ENCODE measurements at regions not wholly inside any gene's neighbourhood (a gene's known extent, or its start where the extent isn't known, plus 50 kb on each side); places are given as distances from the start of the nearest gene placed in this dataset.

DNA sequence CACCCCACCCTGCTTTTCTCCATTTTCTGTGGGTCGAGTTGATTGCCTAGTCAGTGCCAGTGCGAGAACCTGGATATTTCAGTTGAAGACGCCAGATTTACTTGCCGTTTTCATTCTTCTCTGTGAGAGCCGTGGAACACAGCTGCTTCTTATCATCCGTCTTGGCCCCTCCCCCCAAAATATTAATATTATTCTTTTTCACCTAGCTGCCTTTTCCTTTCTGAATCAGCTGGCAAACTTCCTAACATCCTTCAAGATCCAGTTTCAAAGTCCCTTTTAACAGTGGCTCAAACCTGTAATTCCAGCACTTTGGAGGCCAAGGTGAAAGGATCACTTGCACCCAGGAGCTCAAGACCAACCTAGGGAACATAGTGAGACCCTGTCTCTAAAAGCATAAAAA is 117.1 kb upstream of the RASA1 start:
- Histone ChIP-seq H3K9me3 (ENCODE audit: low read length) (no peaks in the 10 kb centered on the region), H3K9ac (ENCODE audit: low read length) (no peak overlapping the region), H2AFZ (ENCODE audit: low read length) (no peak overlapping the region), H3K36me3 (ENCODE audit: insufficient read depth, low read length) (no peaks in the 10 kb centered on the region), H3K27me3 (ENCODE audit: low read length) (no peaks in the 10 kb centered on the region), H3K27ac (ENCODE audit: low read length) (no peak overlapping the region), H3K4me3 (ENCODE audit: low read length) (no peak overlapping the region), H3K9me2 (replicated peaks; ENCODE audit: insufficient read depth, low read length) (no peaks in the 10 kb centered on the region), H3K4me1 (ENCODE audit: low read length) (no peaks in the 10 kb centered on the region), H3K4me2 (ENCODE audit: low read depth, low read length, poor library complexity, severe bottlenecking) (no peak overlapping the region), H4K20me1 (ENCODE audit: insufficient read depth, low read depth, low read length) (no peaks in the 10 kb centered on the region), H3K79me2 (ENCODE audit: low read length) (no peaks in the 10 kb centered on the region)
- DNase-seq = no peak

DNA sequence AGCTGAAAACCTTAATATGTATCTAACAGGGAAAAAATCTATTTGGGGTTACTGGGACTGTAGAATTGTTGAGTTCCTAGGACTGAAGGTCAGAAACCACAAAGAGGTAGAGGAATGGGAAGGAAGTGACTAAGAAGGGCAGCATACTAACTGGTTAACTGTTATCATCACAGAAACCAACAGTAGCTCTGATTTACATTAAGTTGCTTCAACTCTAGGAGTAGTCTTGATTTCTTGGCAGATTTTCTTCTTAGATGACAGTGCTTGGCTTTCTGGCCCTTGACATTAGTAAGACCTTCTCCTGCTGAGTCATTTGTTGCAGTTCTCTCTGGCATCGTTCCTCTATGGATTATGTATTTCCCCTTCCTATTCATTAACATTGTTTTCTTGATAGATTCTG is 116.1 kb upstream of the RASA1 start:
- no peaks in the 10 kb centered on the region for H3K9me3 ChIP-seq (ENCODE audit: low read length)
- no peaks in the 10 kb centered on the region for H3K79me2 ChIP-seq (ENCODE audit: low read length)
- DNase-seq = no peak
- H3K36me3 ChIP-seq (ENCODE audit: insufficient read depth, low read length) = no peaks in the 10 kb centered on the region
- H3K9me2 ChIP-seq (replicated peaks; ENCODE audit: insufficient read depth, low read length) = no peaks in the 10 kb centered on the region
- H3K27me3 ChIP-seq (ENCODE audit: low read length) = no peaks in the 10 kb centered on the region
- no peak overlapping the region for H3K27ac ChIP-seq (ENCODE audit: low read length)
- H4K20me1 ChIP-seq (ENCODE audit: insufficient read depth, low read depth, low read length) = no peaks in the 10 kb centered on the region
- no peak overlapping the region for H3K9ac ChIP-seq (ENCODE audit: low read length)
- no peak overlapping the region for H3K4me3 ChIP-seq (ENCODE audit: low read length)
- no peak overlapping the region for H2AFZ ChIP-seq (ENCODE audit: low read length)
- no peak overlapping the region for H3K4me2 ChIP-seq (ENCODE audit: low read depth, low read length, poor library complexity, severe bottlenecking)
- H3K4me1 ChIP-seq (ENCODE audit: low read length) = no peaks in the 10 kb centered on the region

DNA sequence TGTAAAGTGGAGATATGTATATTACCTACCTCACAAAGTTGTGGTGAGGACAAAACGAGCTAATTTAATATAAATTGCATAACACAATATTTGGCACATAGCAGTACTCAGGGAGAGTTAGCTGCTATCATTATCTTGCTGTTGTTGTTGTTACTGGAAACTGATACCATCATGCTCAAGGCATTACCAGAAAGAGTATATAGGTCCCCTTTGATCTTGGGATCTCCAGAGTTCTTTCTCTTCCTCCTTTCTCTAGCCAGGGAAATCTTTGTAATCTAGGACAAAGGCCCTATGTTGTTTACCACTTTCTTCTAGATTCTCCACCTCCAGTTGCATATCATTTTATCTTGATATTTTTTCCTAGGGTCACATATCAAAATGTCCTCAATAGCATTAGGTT is 114.8 kb upstream of the RASA1 start:
- Histone ChIP-seq H3K27me3 (ENCODE audit: low read length) (no peaks in the 10 kb centered on the region), H3K4me2 (ENCODE audit: low read depth, low read length, poor library complexity, severe bottlenecking) (no peak overlapping the region)

DNA sequence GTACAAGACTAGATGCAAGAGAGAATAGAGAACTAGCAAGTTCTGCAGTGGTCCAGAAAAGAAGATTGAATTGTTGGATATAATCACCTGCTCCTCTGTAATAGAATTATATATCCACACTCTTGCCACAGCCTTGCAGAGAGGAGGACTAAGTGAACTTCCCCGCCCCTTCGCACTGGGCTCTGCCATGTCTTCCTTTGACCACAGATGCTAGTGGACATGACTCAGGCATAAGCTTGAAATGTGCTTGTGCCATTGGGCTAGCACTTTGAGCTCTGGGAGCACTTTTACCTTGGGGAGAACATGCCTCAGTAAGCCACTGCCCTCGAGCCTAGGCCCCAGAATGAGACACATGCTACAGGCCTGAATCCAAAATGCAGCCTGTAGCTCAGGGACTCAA is 113.5 kb upstream of the RASA1 start:
- H3K4me2 ChIP-seq (ENCODE audit: low read depth, low read length, poor library complexity, severe bottlenecking) = no peak overlapping the region
- no peaks in the 10 kb centered on the region for H4K20me1 ChIP-seq (ENCODE audit: insufficient read depth, low read depth, low read length)
- no peaks in the 10 kb centered on the region for H3K36me3 ChIP-seq (ENCODE audit: insufficient read depth, low read length)
- H3K9ac ChIP-seq (ENCODE audit: low read length) = no peak overlapping the region
- H3K9me2 ChIP-seq (replicated peaks; ENCODE audit: insufficient read depth, low read length) = no peaks in the 10 kb centered on the region
- no peak for DNase-seq
- no peaks in the 10 kb centered on the region for H3K4me1 ChIP-seq (ENCODE audit: low read length)
- H3K27me3 ChIP-seq (ENCODE audit: low read length) = no peaks in the 10 kb centered on the region
- no peak overlapping the region for H3K27ac ChIP-seq (ENCODE audit: low read length)
- no peak overlapping the region for H3K4me3 ChIP-seq (ENCODE audit: low read length)
- H3K9me3 ChIP-seq (ENCODE audit: low read length) = no peaks in the 10 kb centered on the region
- H3K79me2 ChIP-seq (ENCODE audit: low read length) = no peaks in the 10 kb centered on the region
- no peak overlapping the region for H2AFZ ChIP-seq (ENCODE audit: low read length)

More for the DNA sequence above, 114.8 kb upstream of the RASA1 start:
- no peaks in the 10 kb centered on the region for H3K9me3 ChIP-seq (ENCODE audit: low read length)
- no peaks in the 10 kb centered on the region for H3K9me2 ChIP-seq (replicated peaks; ENCODE audit: insufficient read depth, low read length)
- DNase-seq = no peak
- no peak overlapping the region for H3K4me3 ChIP-seq (ENCODE audit: low read length)
- H4K20me1 ChIP-seq (ENCODE audit: insufficient read depth, low read depth, low read length) = no peaks in the 10 kb centered on the region
- no peaks in the 10 kb centered on the region for H3K79me2 ChIP-seq (ENCODE audit: low read length)
- no peaks in the 10 kb centered on the region for H3K4me1 ChIP-seq (ENCODE audit: low read length)
- H3K36me3 ChIP-seq (ENCODE audit: insufficient read depth, low read length) = no peaks in the 10 kb centered on the region
- H3K27ac ChIP-seq (ENCODE audit: low read length) = no peak overlapping the region
- H2AFZ ChIP-seq (ENCODE audit: low read length) = no peak overlapping the region
- no peak overlapping the region for H3K9ac ChIP-seq (ENCODE audit: low read length)

DNA sequence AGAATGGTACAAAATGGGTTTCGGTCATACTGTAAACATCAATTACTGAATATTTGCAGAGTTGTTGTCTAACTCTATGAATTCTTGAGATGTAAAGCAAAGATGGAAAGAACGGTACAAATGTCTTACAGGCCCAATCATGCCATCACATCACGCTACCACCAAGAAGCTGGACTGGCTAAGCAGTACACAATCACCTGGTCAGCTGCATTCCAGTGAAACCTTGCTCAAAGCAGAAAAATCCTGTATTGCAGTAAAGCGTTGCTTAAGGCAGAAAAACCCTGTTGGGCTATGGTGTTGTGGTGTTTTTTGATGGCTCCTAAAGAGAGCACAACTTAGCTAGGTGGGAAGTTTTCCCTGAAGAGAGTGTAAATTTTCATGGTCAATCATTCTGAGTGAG is 112.6 kb upstream of the RASA1 start:
- no peaks in the 10 kb centered on the region for H3K27me3 ChIP-seq (ENCODE audit: low read length)
- H3K4me3 ChIP-seq (ENCODE audit: low read length) = no peak overlapping the region
- no peaks in the 10 kb centered on the region for H3K79me2 ChIP-seq (ENCODE audit: low read length)
- DNase-seq = no peak
- no peak overlapping the region for H3K4me2 ChIP-seq (ENCODE audit: low read depth, low read length, poor library complexity, severe bottlenecking)
- no peaks in the 10 kb centered on the region for H4K20me1 ChIP-seq (ENCODE audit: insufficient read depth, low read depth, low read length)
- H3K4me1 ChIP-seq (ENCODE audit: low read length) = no peaks in the 10 kb centered on the region
- no peak overlapping the region for H3K9ac ChIP-seq (ENCODE audit: low read length)
- H3K9me2 ChIP-seq (replicated peaks; ENCODE audit: insufficient read depth, low read length) = no peaks in the 10 kb centered on the region
- H3K27ac ChIP-seq (ENCODE audit: low read length) = no peak overlapping the region
- H2AFZ ChIP-seq (ENCODE audit: low read length) = no peak overlapping the region
- no peaks in the 10 kb centered on the region for H3K9me3 ChIP-seq (ENCODE audit: low read length)
- no peaks in the 10 kb centered on the region for H3K36me3 ChIP-seq (ENCODE audit: insufficient read depth, low read length)

DNA sequence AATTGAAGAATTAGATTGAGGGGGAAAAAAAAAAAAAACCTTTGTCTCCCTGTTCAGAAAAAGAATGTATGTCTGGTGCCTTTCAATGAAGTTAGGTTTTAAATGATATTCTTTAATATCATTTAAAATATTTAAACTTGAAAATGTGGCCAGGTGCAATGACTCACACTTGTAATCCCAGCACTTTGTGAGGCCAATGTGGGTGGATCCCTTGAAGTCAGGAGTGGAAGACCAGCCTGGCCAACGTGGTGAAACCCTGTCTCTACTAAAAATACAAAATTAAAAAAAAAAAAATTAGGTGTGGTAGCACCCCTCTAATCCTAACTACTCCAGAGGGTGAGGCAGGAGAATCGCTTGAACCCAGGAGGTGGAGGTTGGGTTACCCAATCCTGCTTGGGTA is 111.1 kb upstream of the RASA1 start:
- DNase-seq = no peak
- H3K9ac ChIP-seq (ENCODE audit: low read length) = no peak overlapping the region
- H3K4me3 ChIP-seq (ENCODE audit: low read length) = no peak overlapping the region
- H3K9me2 ChIP-seq (replicated peaks; ENCODE audit: insufficient read depth, low read length) = no peaks in the 10 kb centered on the region
- no peaks in the 10 kb centered on the region for H3K4me1 ChIP-seq (ENCODE audit: low read length)
- no peaks in the 10 kb centered on the region for H3K79me2 ChIP-seq (ENCODE audit: low read length)
- H2AFZ ChIP-seq (ENCODE audit: low read length) = no peak overlapping the region
- H3K27me3 ChIP-seq (ENCODE audit: low read length) = no peaks in the 10 kb centered on the region
- H3K9me3 ChIP-seq (ENCODE audit: low read length) = no peaks in the 10 kb centered on the region
- no peaks in the 10 kb centered on the region for H3K36me3 ChIP-seq (ENCODE audit: insufficient read depth, low read length)
- H4K20me1 ChIP-seq (ENCODE audit: insufficient read depth, low read depth, low read length) = no peaks in the 10 kb centered on the region
- no peak overlapping the region for H3K27ac ChIP-seq (ENCODE audit: low read length)
- H3K4me2 ChIP-seq (ENCODE audit: low read depth, low read length, poor library complexity, severe bottlenecking) = no peak overlapping the region

DNA sequence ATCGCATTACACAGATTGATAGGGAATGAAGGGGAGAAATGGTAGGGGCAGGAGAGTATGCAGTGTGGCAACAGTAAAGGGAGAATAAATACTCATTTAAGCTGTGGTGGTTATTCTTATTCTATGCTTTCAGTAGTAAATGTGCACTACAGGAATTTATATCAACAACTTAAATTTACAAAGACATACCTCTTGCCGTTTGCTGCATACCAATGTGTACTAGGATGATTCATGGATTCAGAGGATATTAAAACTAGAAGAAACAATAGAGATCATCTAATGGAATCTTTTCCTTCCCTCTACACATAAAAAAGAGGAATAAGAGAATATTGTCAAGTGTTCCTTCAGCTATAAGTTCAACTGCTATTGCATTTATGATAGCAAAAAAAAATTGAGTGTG is 103.3 kb upstream of the RASA1 start:
- no peak for DNase-seq
- no peaks in the 10 kb centered on the region for H3K4me1 ChIP-seq (ENCODE audit: low read length)
- H3K9ac ChIP-seq (ENCODE audit: low read length) = no peak overlapping the region
- no peaks in the 10 kb centered on the region for H4K20me1 ChIP-seq (ENCODE audit: insufficient read depth, low read depth, low read length)
- no peaks in the 10 kb centered on the region for H3K27me3 ChIP-seq (ENCODE audit: low read length)
- H3K27ac ChIP-seq (ENCODE audit: low read length) = no peak overlapping the region
- no peaks in the 10 kb centered on the region for H3K9me3 ChIP-seq (ENCODE audit: low read length)
- no peaks in the 10 kb centered on the region for H3K36me3 ChIP-seq (ENCODE audit: insufficient read depth, low read length)
- H2AFZ ChIP-seq (ENCODE audit: low read length) = no peak overlapping the region
- no peak overlapping the region for H3K4me3 ChIP-seq (ENCODE audit: low read length)
- no peaks in the 10 kb centered on the region for H3K9me2 ChIP-seq (replicated peaks; ENCODE audit: insufficient read depth, low read length)
- H3K79me2 ChIP-seq (ENCODE audit: low read length) = no peaks in the 10 kb centered on the region
- no peak overlapping the region for H3K4me2 ChIP-seq (ENCODE audit: low read depth, low read length, poor library complexity, severe bottlenecking)

DNA sequence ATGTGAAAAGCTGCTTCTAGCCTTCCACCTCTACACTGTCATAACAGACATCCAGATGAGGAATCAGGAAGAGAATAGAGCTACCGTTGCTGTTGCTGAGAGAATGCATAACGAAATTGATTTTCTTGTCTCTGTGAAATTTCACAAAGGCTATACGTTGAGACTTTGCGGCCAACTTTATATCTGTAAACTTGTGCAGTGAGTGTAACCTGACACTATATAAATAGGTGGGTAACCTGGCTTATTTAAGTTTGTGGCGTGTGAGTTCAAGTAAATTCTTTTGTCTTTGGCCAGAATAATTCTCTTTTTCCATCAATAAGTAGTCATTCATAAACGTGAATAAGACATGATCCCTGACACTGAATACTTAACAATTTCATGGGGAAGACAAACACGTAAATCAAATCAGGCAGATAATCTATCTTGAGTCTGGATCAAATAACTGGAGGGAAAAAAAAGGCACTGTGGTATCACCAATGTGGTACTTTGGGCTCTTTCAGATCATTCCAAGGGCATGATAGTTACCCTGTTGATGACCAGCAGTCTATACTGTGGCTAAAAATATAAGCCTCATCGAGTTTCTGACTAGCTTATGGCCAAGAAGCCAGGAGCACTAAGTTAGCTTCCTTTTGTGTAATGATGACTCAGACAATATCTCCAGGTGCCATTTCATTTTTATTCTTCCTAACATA is 98.2 kb upstream of the RASA1 start:
- no peaks in the 10 kb centered on the region for H4K20me1 ChIP-seq (ENCODE audit: insufficient read depth, low read depth, low read length)
- H3K36me3 ChIP-seq (ENCODE audit: insufficient read depth, low read length) = no peaks in the 10 kb centered on the region
- no peak overlapping the region for H3K4me3 ChIP-seq (ENCODE audit: low read length)
- no peaks in the 10 kb centered on the region for H3K27me3 ChIP-seq (ENCODE audit: low read length)
- DNase-seq = no peak
- no peaks in the 10 kb centered on the region for H3K4me1 ChIP-seq (ENCODE audit: low read length)
- H3K9me3 ChIP-seq (ENCODE audit: low read length) = no peaks in the 10 kb centered on the region
- H3K27ac ChIP-seq (ENCODE audit: low read length) = no peak overlapping the region
- H3K4me2 ChIP-seq (ENCODE audit: low read depth, low read length, poor library complexity, severe bottlenecking) = no peak overlapping the region
- H2AFZ ChIP-seq (ENCODE audit: low read length) = no peak overlapping the region
- H3K9me2 ChIP-seq (replicated peaks; ENCODE audit: insufficient read depth, low read length) = no peaks in the 10 kb centered on the region
- H3K9ac ChIP-seq (ENCODE audit: low read length) = no peak overlapping the region
- no peaks in the 10 kb centered on the region for H3K79me2 ChIP-seq (ENCODE audit: low read length)

DNA sequence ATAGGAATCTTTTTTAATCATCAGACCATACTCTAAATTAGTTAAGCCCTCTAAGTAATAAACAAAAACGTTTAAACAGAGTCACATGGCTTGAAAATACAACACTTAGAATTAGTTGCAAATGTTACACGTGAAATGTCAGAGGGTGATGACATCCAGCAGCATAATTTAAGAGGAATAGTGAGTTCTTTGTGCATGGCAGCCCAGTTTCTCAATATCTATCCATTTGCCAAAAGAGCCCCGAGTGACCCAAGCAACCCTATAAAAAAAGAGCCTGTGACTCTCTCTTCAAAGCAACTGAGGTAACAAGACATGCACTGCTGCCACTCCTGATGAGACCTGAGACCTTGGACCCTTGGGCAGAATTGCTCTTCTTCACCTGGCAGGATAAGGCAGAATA is 96.9 kb upstream of the RASA1 start:
- Histone ChIP-seq H3K4me2 (ENCODE audit: low read depth, low read length, poor library complexity, severe bottlenecking) (no peak overlapping the region), H3K79me2 (ENCODE audit: low read length) (no peaks in the 10 kb centered on the region), H3K27ac (ENCODE audit: low read length) (no peak overlapping the region), H3K4me1 (ENCODE audit: low read length) (no peaks in the 10 kb centered on the region), H3K9ac (ENCODE audit: low read length) (no peak overlapping the region), H4K20me1 (ENCODE audit: insufficient read depth, low read depth, low read length) (no peaks in the 10 kb centered on the region), H3K27me3 (ENCODE audit: low read length) (no peaks in the 10 kb centered on the region), H3K9me2 (replicated peaks; ENCODE audit: insufficient read depth, low read length) (no peaks in the 10 kb centered on the region), H2AFZ (ENCODE audit: low read length) (no peak overlapping the region), H3K36me3 (ENCODE audit: insufficient read depth, low read length) (no peaks in the 10 kb centered on the region), H3K4me3 (ENCODE audit: low read length) (no peak overlapping the region), H3K9me3 (ENCODE audit: low read length) (no peaks in the 10 kb centered on the region)
- DNase-seq = no peak

Measured in Karpas-422 (cell line).